ENCODE measurements at regions not wholly inside any gene's neighbourhood (a gene's known extent, or its start where the extent isn't known, plus 50 kb on each side); places are given as distances from the start of the nearest gene placed in this dataset.

DNA sequence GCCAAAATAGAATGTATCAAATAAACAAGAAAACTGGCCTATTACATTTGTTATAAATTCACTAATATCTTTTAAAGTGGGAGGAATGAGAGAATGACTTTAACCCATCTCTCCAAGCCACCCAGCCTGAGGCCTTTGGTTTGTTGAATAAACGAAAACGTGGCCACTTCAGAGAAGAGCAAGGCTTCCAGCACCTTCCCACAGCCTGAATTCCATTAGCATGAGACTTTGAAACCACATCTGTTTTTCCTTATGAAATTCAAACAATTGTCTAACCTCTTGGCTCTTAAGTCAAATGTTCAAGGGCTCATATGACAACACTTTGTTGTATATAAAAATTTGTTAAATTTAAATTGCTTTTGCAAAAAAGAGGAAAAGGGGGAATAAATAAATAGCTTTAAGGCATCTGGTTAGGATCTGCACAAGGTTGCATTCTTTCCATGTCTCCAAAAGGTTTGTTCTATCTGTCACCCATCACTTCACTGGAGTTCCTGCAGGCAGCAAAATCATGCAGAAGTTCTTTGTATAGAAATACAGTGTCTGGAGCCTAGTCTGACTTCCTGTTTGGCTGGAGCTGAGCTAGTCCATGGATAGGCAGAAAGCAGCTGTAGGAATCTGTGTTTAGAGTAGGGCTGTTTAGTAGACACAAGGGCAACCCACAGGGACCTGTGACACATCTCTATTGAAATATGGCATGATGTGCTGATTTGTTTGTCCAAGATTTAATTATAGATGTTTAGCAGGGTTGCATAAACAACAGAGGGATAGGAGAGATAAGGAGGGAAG, 502.3 kb downstream of the KCTD12 start:
- DNase-seq (ENCODE audit: low read depth in 1 of 2, low spot score in 2 of 2), result no peak

More for the DNA sequence above, 502.3 kb downstream of the KCTD12 start:
- H2BK12ac ChIP-seq (ENCODE audit: low read depth, low read length), result no peak overlapping the region
- H2BK20ac ChIP-seq (ENCODE audit: low read length), result no peak overlapping the region
- H2AFZ ChIP-seq (ENCODE audit: low read length), result no peak overlapping the region
- no peaks in the 10 kb centered on the region for H3K27me3 ChIP-seq (replicated peaks in 1 of 4; ENCODE audit: control insufficient read depth in 3 of 4, extremely low read depth in 1 of 4, insufficient read depth in 3 of 4, low read length in 3 of 4)
- H3K23ac ChIP-seq (ENCODE audit: insufficient read length), result no peak overlapping the region
- no peak overlapping the region for H3K14ac ChIP-seq (ENCODE audit: insufficient read length)
- H3K79me2 ChIP-seq (ENCODE audit: control insufficient read depth in 1 of 2, insufficient read depth in 2 of 2, low read length in 2 of 2), result no peaks in the 10 kb centered on the region
- H2BK120ac ChIP-seq (replicated peaks; ENCODE audit: low read depth, low read length), result no peak overlapping the region
- no peaks in the 10 kb centered on the region for H4K20me1 ChIP-seq (replicated peaks in 1 of 2; ENCODE audit: control insufficient read depth in 1 of 2, insufficient read depth in 2 of 2, low read length in 2 of 2)
- H3K4me2 ChIP-seq (ENCODE audit: insufficient read depth in 1 of 2, low read depth in 2 of 2, low read length in 2 of 2), result no peak overlapping the region
- no peaks in the 10 kb centered on the region for H3K36me3 ChIP-seq (ENCODE audit: control insufficient read depth in 2 of 4, insufficient read depth in 4 of 4, low read length in 3 of 4)
- ChIA-PET CTCF (ENCODE audit: partially characterized antibody) (no interaction called here), POLR2A (ENCODE audit: partially characterized antibody) (no interaction called here)
- no peak overlapping the region for H3K27ac ChIP-seq (ENCODE audit: low read depth, low read length)
- no peak overlapping the region for H3K4me3 ChIP-seq (ENCODE audit: extremely low read depth in 1 of 4, insufficient read depth in 2 of 4, low read depth in 3 of 4, low read length in 4 of 4)
- H2AK5ac ChIP-seq (ENCODE audit: low read depth, low read length), result no peak overlapping the region
- no peak for FAIRE-seq
- peak overlapping the region in 1 of 4 experiments; percentile 61; a peak in 1 of 7 replicates for H3K9ac ChIP-seq (replicated peaks in 1 of 4; ENCODE audit: extremely low read depth in 1 of 4, low read depth in 3 of 4, low read length in 3 of 4)
- 86% methylated on average over 2 of the region's 2 CpGs; no CpG with 5 or more reads in 1 of the 2 experiments for WGBS, 2 experiments (ENCODE audit: extremely low coverage in 1 of 2, insufficient coverage in 1 of 2, insufficient read length in 1 of 2, insufficient replicate concordance in 2 of 2, low coverage in 1 of 2, low lambda C conversion rate in 2 of 2, missing lambda C conversion rate in 1 of 2)
- H4K91ac ChIP-seq (replicated peaks; ENCODE audit: insufficient read length, low read length), result no peak overlapping the region
- H3K23me2 ChIP-seq (ENCODE audit: low read depth, low read length), result no peaks in the 10 kb centered on the region
- H4K8ac ChIP-seq (ENCODE audit: extremely low read depth, insufficient read depth, low read length), result no peak overlapping the region
- no peak overlapping the region for H2BK15ac ChIP-seq (ENCODE audit: low read length)
- no peak overlapping the region for H3K56ac ChIP-seq (replicated peaks; ENCODE audit: insufficient read length, low read depth, low read length)
- H2BK5ac ChIP-seq (ENCODE audit: low read depth, low read length), result no peak overlapping the region
- H4K5ac ChIP-seq (ENCODE audit: insufficient read length, low read depth, low read length), result no peak overlapping the region
- H3K4me1 ChIP-seq (replicated peaks in 1 of 4; ENCODE audit: control insufficient read depth in 3 of 4, insufficient read depth in 4 of 4, low read length in 3 of 4), result no peaks in the 10 kb centered on the region
- H3K79me1 ChIP-seq (ENCODE audit: low read depth, low read length), result no peaks in the 10 kb centered on the region
- no peak for TF ChIP-seq TAF7 (optimal IDR thresholded peaks at IDR 0.05; ENCODE audit: borderline replicate concordance, low read depth, low read length)
- TF ChIP-seq, protein P1, sequence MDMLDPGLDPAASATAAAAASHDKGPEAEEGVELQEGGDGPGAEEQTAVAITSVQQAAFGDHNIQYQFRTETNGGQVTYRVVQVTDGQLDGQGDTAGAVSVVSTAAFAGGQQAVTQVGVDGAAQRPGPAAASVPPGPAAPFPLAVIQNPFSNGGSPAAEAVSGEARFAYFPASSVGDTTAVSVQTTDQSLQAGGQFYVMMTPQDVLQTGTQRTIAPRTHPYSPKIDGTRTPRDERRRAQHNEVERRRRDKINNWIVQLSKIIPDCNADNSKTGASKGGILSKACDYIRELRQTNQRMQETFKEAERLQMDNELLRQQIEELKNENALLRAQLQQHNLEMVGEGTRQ (IDR thresholded peaks at IDR 0.05; ENCODE audit: low read length), result no peak
- no peak overlapping the region for H3K4ac ChIP-seq (replicated peaks; ENCODE audit: insufficient read length, low read depth, low read length)
- H3K9me3 ChIP-seq (ENCODE audit: insufficient read depth in 2 of 2, low read depth in 1 of 2, low read length in 1 of 2), result no peaks in the 10 kb centered on the region
- no peak overlapping the region for H3K18ac ChIP-seq (ENCODE audit: extremely low read depth, low read length)

All from H1 (cell line).